ENCODE measurements at regions not wholly inside any gene's neighbourhood (a gene's known extent, or its start where the extent isn't known, plus 50 kb on each side); places are given as distances from the start of the nearest gene placed in this dataset.

DNA sequence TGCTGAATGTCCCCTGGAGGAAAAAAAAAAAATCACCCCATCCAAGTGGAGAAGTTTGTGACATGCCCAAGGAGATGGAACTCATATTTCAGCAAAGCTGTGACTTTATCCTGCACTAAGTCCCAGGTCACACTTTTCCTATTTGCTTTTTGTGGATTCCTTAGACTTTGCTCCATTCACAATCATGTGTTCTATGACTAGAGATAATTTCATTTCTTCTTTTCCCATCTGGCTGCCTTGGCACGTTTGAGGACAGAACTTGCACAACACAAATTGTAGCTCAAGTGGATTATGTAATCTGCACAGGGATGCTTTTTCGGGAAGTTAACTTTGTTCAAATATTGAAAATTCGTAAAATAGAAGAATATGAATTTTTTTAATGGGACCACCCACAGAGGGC lies 100.7 kb upstream of the PTPN1 start:
- TF ChIP-seq GATA2 (IDR thresholded peaks at IDR 0.05; ENCODE audit: low read depth, low read length) = no peak
- TF ChIP-seq GATA3 (IDR thresholded peaks at IDR 0.05; ENCODE audit: low read depth, low read length) = no peak
